Stomach (tissue), 4 donors: ENCODE measurements at regions not wholly inside any gene's neighbourhood (a gene's known extent, or its start where the extent isn't known, plus 50 kb on each side); places are given as distances from the start of the nearest gene placed in this dataset.

Source experiments
- CTCF ChIP-seq, 7 experiments: fragments of 450-650 bp in 4 of 7; fragments of 200-600 bp in 3 of 7; sonication (generic) in 3 of 7; IDR thresholded peaks; one replicate each; pipeline ENCODE4 v1.5.1; 2016 to 2019; ENCODE audit warnings: antibody characterized with exemption in 7 of 7, control low read depth in 2 of 7, mild to moderate bottlenecking in 1 of 7
- POLR2AphosphoS5 ChIP-seq, 3 donors: sonication (generic); formaldehyde crosslinking; IDR thresholded peaks; one replicate each; pipeline ENCODE4 v1.6.1; 2016; ENCODE audit warnings: antibody characterized with exemption in 3 of 3

GRCh38 chrX:124455966-124456365 lies 109.6 kb downstream of the SH2D1A start:
- no peak for TF ChIP-seq CTCF (IDR thresholded peaks at IDR 0.05)
- TF ChIP-seq POLR2AphosphoS5 (IDR thresholded peaks at IDR 0.05): no peak
